Neural cell (in vitro differentiated cells): ENCODE measurements at regions not wholly inside any gene's neighbourhood (a gene's known extent, or its start where the extent isn't known, plus 50 kb on each side); places are given as distances from the start of the nearest gene placed in this dataset.

Experiments
- H2AFZ ChIP-seq: fragments of 200-600, 300-800 bp; sonication (generic), shearing (Covaris generic); 2 replicates; pipeline ENCODE4 v1.6.0; 2014; ENCODE audit warnings: low read depth, mild to moderate bottlenecking, antibody characterized with exemption, low read length, moderate library complexity
- H3F3A ChIP-seq: fragments of 200-600 bp; shearing (Covaris generic); 2 replicates; pipeline ENCODE4 v1.6.1; 2016; ENCODE audit warnings: mild to moderate bottlenecking, moderate library complexity, mixed read lengths, antibody characterized with exemption, low read length; ENCODE audit not compliant: insufficient read depth, poor library complexity, severe bottlenecking
- H3K27ac ChIP-seq: fragments of 200-600, 300-800 bp; sonication (generic), shearing (Covaris generic); 2 replicates; pipeline ENCODE4 v1.5.1; 2014; ENCODE audit warnings: mild to moderate bottlenecking, low read length, moderate library complexity
- H3K27me3 ChIP-seq: fragments of 300-800, 200-600 bp; sonication (generic), shearing (Covaris generic); 2 replicates; pipeline ENCODE4 v1.6.0; 2014; ENCODE audit warnings: mild to moderate bottlenecking, low read depth, low read length, moderate library complexity; ENCODE audit not compliant: insufficient read depth
- H3K36me3 ChIP-seq: fragments of 300-800, 200-600 bp; sonication (generic), shearing (Covaris generic); 2 replicates; pipeline ENCODE4 v1.5.1; 2014; ENCODE audit warnings: mild to moderate bottlenecking, antibody characterized with exemption, low read length, moderate library complexity; ENCODE audit not compliant: insufficient read depth
- H3K4me2 ChIP-seq: fragments of 300-800, 200-600 bp; sonication (generic), shearing (Covaris generic); 2 replicates; pipeline ENCODE4 v1.6.0; 2014; ENCODE audit warnings: mild to moderate bottlenecking, low read length
- H3K4me3 ChIP-seq: fragments of 300-800, 200-600 bp; sonication (generic), shearing (Covaris generic); 2 replicates; pipeline ENCODE4 v1.5.1; 2014; ENCODE audit warnings: mild to moderate bottlenecking, low read length, moderate library complexity
- H3K79me2 ChIP-seq: fragments of 200-600 bp; shearing (Covaris generic); replicated peaks from 2 replicates; pipeline ENCODE4 v1.6.0; 2014; ENCODE audit warnings: mild to moderate bottlenecking, low read length, moderate library complexity; ENCODE audit not compliant: insufficient read depth
- H3K9ac ChIP-seq: fragments of 300-800, 200-600 bp; sonication (generic), shearing (Covaris generic); 2 replicates; pipeline ENCODE4 v1.6.1; 2016; ENCODE audit warnings: mild to moderate bottlenecking, low read length, mixed read lengths
- H3K9me2 ChIP-seq: fragments of 200-600 bp; shearing (Covaris generic); 2 replicates; pipeline ENCODE4 v1.6.1; 2016; ENCODE audit warnings: mild to moderate bottlenecking, low read length, mixed read lengths; ENCODE audit not compliant: insufficient read depth
- H3K9me3 ChIP-seq: fragments of 200-600, 300-800 bp; sonication (generic), shearing (Covaris generic); 2 replicates; pipeline ENCODE4 v1.6.1; 2016; ENCODE audit warnings: mild to moderate bottlenecking, mixed run types, low read length, moderate library complexity, mixed read lengths
- H4K20me1 ChIP-seq: fragments of 200-600 bp; shearing (Covaris generic); 2 replicates; pipeline ENCODE4 v1.6.1; 2016; ENCODE audit warnings: mild to moderate bottlenecking, mixed run types; ENCODE audit not compliant: insufficient read depth
- CTCF ChIP-seq: fragments of 450-650 bp; IDR thresholded peaks from 2 replicates; pipeline ENCODE4 v1.5.1; 2014; ENCODE audit warnings: antibody characterized with exemption, mild to moderate bottlenecking, moderate library complexity; ENCODE audit not compliant: poor library complexity, severe bottlenecking
- EP300 ChIP-seq: fragments of 450-650 bp; conservative IDR thresholded peaks from 2 replicates; pipeline ENCODE4 v1.6.1; 2014; ENCODE audit warnings: antibody characterized with exemption, mild to moderate bottlenecking, moderate library complexity; ENCODE audit not compliant: poor library complexity, severe bottlenecking
- EZH2 ChIP-seq: fragments of 200-600, 300-800 bp; shearing (Covaris generic), sonication (generic); IDR thresholded peaks from 2 replicates; pipeline ENCODE4 v1.6.1; 2014; ENCODE audit warnings: antibody characterized with exemption, low read length, borderline replicate concordance, mild to moderate bottlenecking; ENCODE audit not compliant: insufficient read depth, poor library complexity, severe bottlenecking
- MXI1 ChIP-seq: fragments of 450-650 bp; conservative IDR thresholded peaks from 2 replicates; pipeline ENCODE4 v1.6.1; 2014; ENCODE audit warnings: antibody characterized with exemption, mild to moderate bottlenecking; ENCODE audit not compliant: poor library complexity, severe bottlenecking
- POLR2AphosphoS5 ChIP-seq: IDR thresholded peaks from 2 replicates; pipeline ENCODE4 v1.6.1; 2012
- RAD21 ChIP-seq: fragments of 450-650 bp; conservative IDR thresholded peaks from 2 replicates; pipeline ENCODE4 v1.6.1; 2014; ENCODE audit warnings: antibody characterized with exemption, mild to moderate bottlenecking, moderate library complexity
- REST ChIP-seq: IDR thresholded peaks from 2 replicates; pipeline ENCODE4 v1.6.1; 2012; ENCODE audit warnings: borderline replicate concordance
- SMC3 ChIP-seq: fragments of 450-650 bp; conservative IDR thresholded peaks from 2 replicates; pipeline ENCODE4 v1.6.1; 2014; ENCODE audit warnings: antibody characterized with exemption, mild to moderate bottlenecking, moderate library complexity; ENCODE audit not compliant: poor library complexity
- TAF1 ChIP-seq: IDR thresholded peaks from 2 replicates; pipeline ENCODE4 v1.6.1; 2012; ENCODE audit warnings: low read depth

- H4K20me1 ChIP-seq = no peaks in the 10 kb centered on the region
- H2AFZ ChIP-seq = no peak overlapping the region
- no peak overlapping the region for H3K4me3 ChIP-seq
- no peaks in the 10 kb centered on the region for H3K79me2 ChIP-seq
- no peaks in the 10 kb centered on the region for H3K9me2 ChIP-seq
- H3K27me3 ChIP-seq = no peaks in the 10 kb centered on the region
- TF ChIP-seq POLR2AphosphoS5 = no peak
- TF ChIP-seq EP300 = no peak
- no peak for TF ChIP-seq SMC3
- no peak for TF ChIP-seq REST
- no peak for TF ChIP-seq RAD21
- no peak for TF ChIP-seq EZH2
- TF ChIP-seq CTCF = no peak
- TF ChIP-seq MXI1 = no peak
- TF ChIP-seq TAF1 = no peak
- no peaks in the 10 kb centered on the region for H3K9me3 ChIP-seq
- no peak overlapping the region for H3K9ac ChIP-seq
- H3K27ac ChIP-seq = no peak overlapping the region
- no peaks in the 10 kb centered on the region for H3K36me3 ChIP-seq
- no peak overlapping the region for H3K4me2 ChIP-seq
- H3F3A ChIP-seq = no peaks in the 10 kb centered on the region
These were observed 445.2 kb downstream of the ZSWIM6 start for GRCh38 chr5:61777292-61777691.

DNA sequence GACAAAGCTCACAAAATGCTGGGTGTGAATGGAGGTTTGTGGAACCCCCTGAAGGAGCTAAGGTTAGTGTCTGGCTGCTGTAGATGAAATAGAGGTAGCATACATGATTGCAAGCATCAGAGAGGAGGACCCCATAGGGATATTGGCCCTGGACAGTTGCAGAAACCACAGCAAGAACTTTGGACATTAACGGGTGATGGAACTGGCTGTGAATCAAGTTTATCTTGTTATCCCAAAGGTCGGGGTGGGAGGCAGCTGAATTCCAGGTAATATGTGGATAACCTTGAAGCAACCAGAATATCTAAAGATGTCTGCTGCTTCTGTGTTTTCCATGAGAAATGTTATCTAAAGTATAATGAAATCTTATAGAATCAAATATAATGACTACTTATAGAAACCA lies 447.7 kb downstream of the ZSWIM6 start:
- Histone ChIP-seq H2AFZ (no peak overlapping the region), H3K9ac (no peak overlapping the region), H4K20me1 (no peaks in the 10 kb centered on the region), H3K4me2 (no peak overlapping the region), H3F3A (no peaks in the 10 kb centered on the region), H3K9me3 (no peaks in the 10 kb centered on the region), H3K36me3 (no peaks in the 10 kb centered on the region), H3K27ac (no peak overlapping the region), H3K9me2 (no peaks in the 10 kb centered on the region), H3K79me2 (no peaks in the 10 kb centered on the region), H3K4me3 (no peak overlapping the region), H3K27me3 (no peaks in the 10 kb centered on the region)
- no peak for TF ChIP-seq MXI1
- no peak for TF ChIP-seq SMC3
- TF ChIP-seq CTCF = no peak
- no peak for TF ChIP-seq REST
- TF ChIP-seq EP300 = no peak
- no peak for TF ChIP-seq RAD21
- no peak for TF ChIP-seq POLR2AphosphoS5
- TF ChIP-seq TAF1 = no peak
